NCI-H1417 treated with DMSO at 0.1 percent for 48 hours (cell line): ENCODE measurements at regions not wholly inside any gene's neighbourhood (a gene's known extent, or its start where the extent isn't known, plus 50 kb on each side); places are given as distances from the start of the nearest gene placed in this dataset.
"Not testable (repeated sequence)": the region's sequence is repeated elsewhere in the genome, so short reads cannot be mapped to it uniquely, and the experiment has no call there.

ENCODE experiments used
- DNase-seq: peaks from one replicate; lab custom pipeline; 2025; lab: John Stamatoyannopoulos, UW

GRCh38 chr10:109809954-109810353 is 113.4 kb downstream of the XPNPEP1 start:
- not testable (repeated sequence) for DNase-seq

GRCh38 chr10:109801191-109801590 is 122.1 kb downstream of the XPNPEP1 start:
- DNase-seq: not testable (repeated sequence)

- no peak for DNase-seq
These were observed 132.7 kb downstream of the XPNPEP1 start for GRCh38 chr10:109790647-109791046.

GRCh38 chr10:109784236-109784635 is 139.1 kb downstream of the XPNPEP1 start:
- DNase-seq: no peak

- no peak for DNase-seq
These were observed 140.0 kb downstream of the XPNPEP1 start for GRCh38 chr10:109783286-109783685.

- DNase-seq: no peak
These were observed 142.3 kb downstream of the XPNPEP1 start for GRCh38 chr10:109780997-109781396.

GRCh38 chr10:109778993-109779392 is 144.3 kb downstream of the XPNPEP1 start:
- no peak for DNase-seq

GRCh38 chr10:109774121-109774440 is 149.2 kb downstream of the XPNPEP1 start:
- no peak for DNase-seq

GRCh38 chr10:109773288-109774120 is 149.8 kb downstream of the XPNPEP1 start:
- DNase-seq: no peak

- no peak for DNase-seq
These were observed 152.6 kb downstream of the XPNPEP1 start for GRCh38 chr10:109770663-109771062.

GRCh38 chr10:109769966-109770365 is 153.3 kb downstream of the XPNPEP1 start:
- no peak for DNase-seq

GRCh38 chr10:109765838-109766237 is 157.5 kb downstream of the XPNPEP1 start:
- DNase-seq: no peak

GRCh38 chr10:109762555-109762954 is 160.8 kb downstream of the XPNPEP1 start:
- DNase-seq: no peak

- DNase-seq: not testable (repeated sequence)
These were observed 165.6 kb downstream of the XPNPEP1 start for GRCh38 chr10:109757670-109758069.

GRCh38 chr10:109746861-109747260 is 176.4 kb downstream of the XPNPEP1 start:
- DNase-seq: no peak

GRCh38 chr10:109744020-109744419 is 179.3 kb downstream of the XPNPEP1 start:
- DNase-seq: no peak

- DNase-seq: no peak
These were observed 179.7 kb downstream of the XPNPEP1 start for GRCh38 chr10:109743574-109743973.

GRCh38 chr10:109743146-109743545 is 180.2 kb downstream of the XPNPEP1 start:
- DNase-seq: no peak

- no peak for DNase-seq
These were observed 181.6 kb downstream of the XPNPEP1 start for GRCh38 chr10:109741712-109742111.

GRCh38 chr10:109740436-109740835 is 182.9 kb downstream of the XPNPEP1 start:
- DNase-seq: no peak

- no peak for DNase-seq
These were observed 185.7 kb downstream of the XPNPEP1 start for GRCh38 chr10:109737626-109738025.

GRCh38 chr10:109737009-109737408 is 186.3 kb downstream of the XPNPEP1 start:
- no peak for DNase-seq

GRCh38 chr10:109735776-109736175 is 187.5 kb downstream of the XPNPEP1 start:
- no peak for DNase-seq
